ENCODE measurements at regions not wholly inside any gene's neighbourhood (a gene's known extent, or its start where the extent isn't known, plus 50 kb on each side); places are given as distances from the start of the nearest gene placed in this dataset.

DNA sequence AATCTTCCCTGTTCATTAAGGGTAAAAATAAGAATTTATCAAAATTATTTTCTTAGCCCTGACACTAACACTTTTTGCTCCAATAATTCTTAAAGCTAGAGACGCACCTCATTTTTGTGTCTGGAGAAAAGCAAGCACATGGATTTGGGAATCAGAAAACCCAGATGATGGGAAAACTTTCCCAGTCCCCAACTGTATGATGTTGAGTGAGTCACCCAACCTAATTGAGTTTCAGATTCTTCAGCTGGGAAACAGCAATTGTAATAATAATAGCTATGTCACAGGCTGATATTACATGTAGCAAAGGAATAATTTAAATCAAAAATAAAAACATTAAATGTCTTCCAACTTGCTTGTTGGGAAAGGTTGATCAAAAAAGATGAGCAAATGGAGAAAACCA lies 159.0 kb downstream of the MIS18A start:
- TF ChIP-seq, protein P1, sequence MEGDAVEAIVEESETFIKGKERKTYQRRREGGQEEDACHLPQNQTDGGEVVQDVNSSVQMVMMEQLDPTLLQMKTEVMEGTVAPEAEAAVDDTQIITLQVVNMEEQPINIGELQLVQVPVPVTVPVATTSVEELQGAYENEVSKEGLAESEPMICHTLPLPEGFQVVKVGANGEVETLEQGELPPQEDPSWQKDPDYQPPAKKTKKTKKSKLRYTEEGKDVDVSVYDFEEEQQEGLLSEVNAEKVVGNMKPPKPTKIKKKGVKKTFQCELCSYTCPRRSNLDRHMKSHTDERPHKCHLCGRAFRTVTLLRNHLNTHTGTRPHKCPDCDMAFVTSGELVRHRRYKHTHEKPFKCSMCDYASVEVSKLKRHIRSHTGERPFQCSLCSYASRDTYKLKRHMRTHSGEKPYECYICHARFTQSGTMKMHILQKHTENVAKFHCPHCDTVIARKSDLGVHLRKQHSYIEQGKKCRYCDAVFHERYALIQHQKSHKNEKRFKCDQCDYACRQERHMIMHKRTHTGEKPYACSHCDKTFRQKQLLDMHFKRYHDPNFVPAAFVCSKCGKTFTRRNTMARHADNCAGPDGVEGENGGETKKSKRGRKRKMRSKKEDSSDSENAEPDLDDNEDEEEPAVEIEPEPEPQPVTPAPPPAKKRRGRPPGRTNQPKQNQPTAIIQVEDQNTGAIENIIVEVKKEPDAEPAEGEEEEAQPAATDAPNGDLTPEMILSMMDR (conservative IDR thresholded peaks at IDR 0.05; ENCODE audit: low read depth, low read length): no peak
- TF ChIP-seq EZH2 (IDR thresholded peaks at IDR 0.05; ENCODE audit: borderline replicate concordance, low read depth, low read length, poor library complexity, severe bottlenecking): no peak

Measured in A673 (cell line).